ENCODE measurements at regions not wholly inside any gene's neighbourhood (a gene's known extent, or its start where the extent isn't known, plus 50 kb on each side); places are given as distances from the start of the nearest gene placed in this dataset.
"Not testable (repeated sequence)": the region's sequence is repeated elsewhere in the genome, so short reads cannot be mapped to it uniquely, and the experiment has no call there.

GRCh38 chr14:34051966-34052657 is 101.2 kb upstream of the EGLN3 start:
- H3K4me3 ChIP-seq (ENCODE audit: low read length) = no peak overlapping the region
- DNase-seq (ENCODE audit: low read depth) = peak; percentile 85
- no peak for TF ChIP-seq CTCF (conservative IDR thresholded peaks at IDR 0.05; ENCODE audit: low read length)

- DNase-seq (ENCODE audit: low read depth) = no peak
- no peak overlapping the region for H3K4me3 ChIP-seq (ENCODE audit: low read length)
- no peak for TF ChIP-seq CTCF (conservative IDR thresholded peaks at IDR 0.05; ENCODE audit: low read length)
These were observed 99.7 kb upstream of the EGLN3 start for GRCh38 chr14:34050606-34051005.

- TF ChIP-seq CTCF (conservative IDR thresholded peaks at IDR 0.05; ENCODE audit: low read length) = no peak
- no peak overlapping the region for H3K4me3 ChIP-seq (ENCODE audit: low read length)
- no peak for DNase-seq (ENCODE audit: low read depth)
These were observed 98.9 kb upstream of the EGLN3 start for GRCh38 chr14:34049790-34050189.

GRCh38 chr14:34049187-34049586 is 98.3 kb upstream of the EGLN3 start:
- not testable (repeated sequence) for DNase-seq (ENCODE audit: low read depth); H3K4me3 ChIP-seq (ENCODE audit: low read length)

- TF ChIP-seq CTCF (conservative IDR thresholded peaks at IDR 0.05; ENCODE audit: low read length) = no peak
- no peak overlapping the region for H3K4me3 ChIP-seq (ENCODE audit: low read length)
- DNase-seq (ENCODE audit: low read depth) = no peak
These were observed 96.1 kb upstream of the EGLN3 start for GRCh38 chr14:34046799-34047520.

GRCh38 chr14:34044666-34045306 is 93.9 kb upstream of the EGLN3 start:
- DNase-seq (ENCODE audit: low read depth) = no peak
- TF ChIP-seq CTCF (conservative IDR thresholded peaks at IDR 0.05; ENCODE audit: low read length) = no peak
- H3K4me3 ChIP-seq (ENCODE audit: low read length) = no peak overlapping the region

- DNase-seq (ENCODE audit: low read depth) = no peak
- TF ChIP-seq CTCF (conservative IDR thresholded peaks at IDR 0.05; ENCODE audit: low read length) = no peak
- H3K4me3 ChIP-seq (ENCODE audit: low read length) = no peak overlapping the region
These were observed 93.4 kb upstream of the EGLN3 start for GRCh38 chr14:34044373-34044637.
